ENCODE measurements at regions not wholly inside any gene's neighbourhood (a gene's known extent, or its start where the extent isn't known, plus 50 kb on each side); places are given as distances from the start of the nearest gene placed in this dataset.

DNA sequence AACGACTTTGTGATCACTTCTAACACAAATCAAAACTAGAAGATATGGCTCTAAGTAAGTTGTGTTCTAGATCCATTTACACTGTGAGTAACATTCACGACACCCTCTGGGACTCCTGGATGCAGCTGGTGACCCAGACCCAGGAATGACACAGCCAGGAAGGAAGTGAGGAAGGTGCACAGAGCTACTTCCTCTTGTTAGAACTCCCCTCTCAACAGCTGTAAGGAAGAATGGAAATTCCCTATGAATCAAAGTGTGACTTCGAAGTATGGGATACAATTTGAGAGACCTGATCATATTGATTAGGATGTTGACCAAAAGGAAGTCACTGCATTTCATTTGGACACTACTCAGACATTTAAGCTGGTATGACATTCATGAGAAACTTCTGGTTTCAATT lies 185.3 kb downstream of the NRIP1 start:
- Histone ChIP-seq H3K4me1 (ENCODE audit: low read depth, poor library complexity, severe bottlenecking) (no peaks in the 10 kb centered on the region), H3K4me2 (no peak overlapping the region), H4K20me1 (ENCODE audit: insufficient read depth) (no peaks in the 10 kb centered on the region), H3K4me3 (IDR thresholded peaks at IDR 0.05; ENCODE audit: insufficient read depth, low read depth, low read length) (no peak overlapping the region), H3K27ac (no peak overlapping the region), H2AFZ (ENCODE audit: low read depth) (no peak overlapping the region), H3K27me3 (ENCODE audit: insufficient read depth, low read depth) (no peaks in the 10 kb centered on the region), H3K36me3 (ENCODE audit: insufficient read depth) (no peaks in the 10 kb centered on the region), H3K79me2 (ENCODE audit: insufficient read depth, low read depth) (no peaks in the 10 kb centered on the region), H3K9ac (no peak overlapping the region)
- TF ChIP-seq, protein P1, sequence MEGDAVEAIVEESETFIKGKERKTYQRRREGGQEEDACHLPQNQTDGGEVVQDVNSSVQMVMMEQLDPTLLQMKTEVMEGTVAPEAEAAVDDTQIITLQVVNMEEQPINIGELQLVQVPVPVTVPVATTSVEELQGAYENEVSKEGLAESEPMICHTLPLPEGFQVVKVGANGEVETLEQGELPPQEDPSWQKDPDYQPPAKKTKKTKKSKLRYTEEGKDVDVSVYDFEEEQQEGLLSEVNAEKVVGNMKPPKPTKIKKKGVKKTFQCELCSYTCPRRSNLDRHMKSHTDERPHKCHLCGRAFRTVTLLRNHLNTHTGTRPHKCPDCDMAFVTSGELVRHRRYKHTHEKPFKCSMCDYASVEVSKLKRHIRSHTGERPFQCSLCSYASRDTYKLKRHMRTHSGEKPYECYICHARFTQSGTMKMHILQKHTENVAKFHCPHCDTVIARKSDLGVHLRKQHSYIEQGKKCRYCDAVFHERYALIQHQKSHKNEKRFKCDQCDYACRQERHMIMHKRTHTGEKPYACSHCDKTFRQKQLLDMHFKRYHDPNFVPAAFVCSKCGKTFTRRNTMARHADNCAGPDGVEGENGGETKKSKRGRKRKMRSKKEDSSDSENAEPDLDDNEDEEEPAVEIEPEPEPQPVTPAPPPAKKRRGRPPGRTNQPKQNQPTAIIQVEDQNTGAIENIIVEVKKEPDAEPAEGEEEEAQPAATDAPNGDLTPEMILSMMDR (conservative IDR thresholded peaks at IDR 0.05; ENCODE audit: low read depth, low read length), result no peak

DNA sequence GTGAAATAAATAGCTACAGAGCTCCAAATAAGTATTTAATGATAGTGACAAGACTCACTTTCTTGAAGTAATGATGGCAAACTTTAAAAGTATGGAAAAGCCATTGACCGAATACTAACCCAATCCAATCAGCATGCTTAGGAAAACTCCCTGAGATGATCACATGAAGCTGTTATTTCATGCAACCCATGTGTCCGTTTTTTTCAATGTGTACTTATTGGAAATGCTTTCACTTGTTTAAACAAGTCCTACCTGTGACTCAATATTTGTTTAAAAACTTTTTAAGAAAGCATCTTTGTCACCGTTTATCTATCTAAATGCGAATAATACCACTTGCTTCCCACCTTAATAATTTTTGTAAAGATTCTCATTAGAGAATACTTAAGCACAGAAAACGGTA lies 185.8 kb downstream of the NRIP1 start:
- Histone ChIP-seq H2AFZ (ENCODE audit: low read depth) (no peak overlapping the region), H3K4me2 (no peak overlapping the region), H3K79me2 (ENCODE audit: insufficient read depth, low read depth) (no peaks in the 10 kb centered on the region), H4K20me1 (ENCODE audit: insufficient read depth) (no peaks in the 10 kb centered on the region), H3K36me3 (ENCODE audit: insufficient read depth) (no peaks in the 10 kb centered on the region), H3K27ac (no peak overlapping the region), H3K4me3 (IDR thresholded peaks at IDR 0.05; ENCODE audit: insufficient read depth, low read depth, low read length) (no peak overlapping the region), H3K4me1 (ENCODE audit: low read depth, poor library complexity, severe bottlenecking) (no peaks in the 10 kb centered on the region), H3K27me3 (ENCODE audit: insufficient read depth, low read depth) (no peaks in the 10 kb centered on the region), H3K9ac (no peak overlapping the region)
- TF ChIP-seq, protein P1 (conservative IDR thresholded peaks at IDR 0.05; ENCODE audit: low read depth, low read length), result no peak

DNA sequence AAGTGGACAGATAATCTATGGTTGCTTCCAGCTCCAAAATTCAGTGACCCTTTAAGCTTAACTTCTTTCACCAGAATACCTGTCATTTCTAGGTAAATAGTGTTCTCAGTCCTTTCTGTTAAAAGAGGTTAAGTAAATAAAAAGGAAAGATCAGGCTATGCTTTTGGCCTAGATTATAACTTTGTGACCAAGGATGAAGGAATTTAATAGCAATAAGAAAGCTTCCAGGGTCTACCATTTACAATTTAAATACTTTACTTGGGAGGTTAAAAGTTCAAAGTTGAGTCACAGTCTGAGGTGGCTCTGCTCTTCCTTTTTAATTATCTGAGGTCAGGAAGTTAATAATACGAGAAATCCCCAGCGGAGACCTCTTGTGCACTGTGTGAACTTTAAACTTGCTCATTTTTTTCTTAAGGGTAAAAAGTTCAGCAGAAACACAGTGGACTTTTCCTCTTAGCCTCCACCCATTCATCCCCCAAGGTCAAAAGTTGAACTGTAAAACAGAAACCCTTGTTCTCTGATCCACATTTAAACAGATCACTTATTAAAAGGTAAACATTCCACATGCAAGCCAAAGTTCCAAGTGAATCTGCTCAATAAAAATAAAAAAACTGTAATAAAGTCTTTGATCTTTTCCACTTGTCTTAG lies 187.1 kb downstream of the NRIP1 start:
- H3K4me2 ChIP-seq, result no peak overlapping the region
- no peak overlapping the region for H2AFZ ChIP-seq (ENCODE audit: low read depth)
- no peak overlapping the region for H3K9ac ChIP-seq

DNA sequence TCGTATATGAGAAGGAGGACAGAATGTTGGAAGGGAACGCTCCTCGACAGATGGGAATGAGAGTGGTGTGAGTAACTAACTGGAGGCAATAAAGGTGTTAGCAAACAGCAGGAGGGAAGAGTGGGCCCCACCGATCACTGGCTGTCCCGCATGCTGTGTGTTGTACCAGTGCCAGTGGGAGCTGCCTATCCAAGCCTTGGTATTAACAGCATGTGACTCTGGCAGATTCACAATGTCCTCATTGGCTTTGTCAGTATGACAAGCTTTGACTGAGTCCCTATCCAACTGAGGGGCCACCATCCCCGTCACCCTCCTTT lies 188.3 kb downstream of the NRIP1 start:
- Histone ChIP-seq H3K27ac (no peak overlapping the region), H3K79me2 (ENCODE audit: insufficient read depth, low read depth) (no peaks in the 10 kb centered on the region), H2AFZ (ENCODE audit: low read depth) (no peak overlapping the region), H3K4me1 (ENCODE audit: low read depth, poor library complexity, severe bottlenecking) (no peaks in the 10 kb centered on the region), H4K20me1 (ENCODE audit: insufficient read depth) (no peaks in the 10 kb centered on the region), H3K4me2 (no peak overlapping the region), H3K4me3 (IDR thresholded peaks at IDR 0.05; ENCODE audit: insufficient read depth, low read depth, low read length) (no peak overlapping the region), H3K27me3 (ENCODE audit: insufficient read depth, low read depth) (no peaks in the 10 kb centered on the region), H3K36me3 (ENCODE audit: insufficient read depth) (no peaks in the 10 kb centered on the region), H3K9ac (no peak overlapping the region)
- TF ChIP-seq, protein P1 (conservative IDR thresholded peaks at IDR 0.05; ENCODE audit: low read depth, low read length), result no peak

More for the DNA sequence above, 187.1 kb downstream of the NRIP1 start:
- Histone ChIP-seq H3K4me3 (IDR thresholded peaks at IDR 0.05; ENCODE audit: insufficient read depth, low read depth, low read length) (no peak overlapping the region), H4K20me1 (ENCODE audit: insufficient read depth) (no peaks in the 10 kb centered on the region), H3K27ac (no peak overlapping the region), H3K4me1 (ENCODE audit: low read depth, poor library complexity, severe bottlenecking) (no peaks in the 10 kb centered on the region), H3K27me3 (ENCODE audit: insufficient read depth, low read depth) (no peaks in the 10 kb centered on the region), H3K79me2 (ENCODE audit: insufficient read depth, low read depth) (no peaks in the 10 kb centered on the region), H3K36me3 (ENCODE audit: insufficient read depth) (no peaks in the 10 kb centered on the region)
- TF ChIP-seq, protein P1 (conservative IDR thresholded peaks at IDR 0.05; ENCODE audit: low read depth, low read length), result no peak
